SIG-M5 treated with dmso at 0.1 percent for 504 hours (cell line): ENCODE measurements at regions not wholly inside any gene's neighbourhood (a gene's known extent, or its start where the extent isn't known, plus 50 kb on each side); places are given as distances from the start of the nearest gene placed in this dataset.

Experiments used
- DNase-seq: peaks from one replicate; lab custom pipeline; 2025; ENCODE audit not compliant: unreplicated experiment; lab: John Stamatoyannopoulos, UW

GRCh38 chr17:56737421-56738161 lies 96.1 kb downstream of the C17orf67 start:
- no peak for DNase-seq

- DNase-seq, result no peak
Measured at GRCh38 chr17:56739376-56739775, 94.3 kb downstream of the C17orf67 start.

- DNase-seq, result no peak
Measured at GRCh38 chr17:56739776-56740175, 93.9 kb downstream of the C17orf67 start.

GRCh38 chr17:56740481-56740880 lies 93.2 kb downstream of the C17orf67 start:
- DNase-seq, result no peak
